KMS-11 (cell line): ENCODE measurements at regions not wholly inside any gene's neighbourhood (a gene's known extent, or its start where the extent isn't known, plus 50 kb on each side); places are given as distances from the start of the nearest gene placed in this dataset.

ENCODE experiments used
- H2AFZ ChIP-seq: fragments of 200-600 bp; sonication (generic); 2 replicates; pipeline ENCODE4 v1.6.1; 2016; ENCODE audit warnings: antibody characterized with exemption, mixed run types, low read depth
- H3K27ac ChIP-seq: fragments of 200-600 bp; sonication (generic); 2 replicates; pipeline ENCODE4 v1.6.1; 2016; ENCODE audit warnings: mild to moderate bottlenecking, mixed run types
- H3K27me3 ChIP-seq: fragments of 200-600 bp; sonication (generic); 2 replicates; pipeline ENCODE4 v1.6.1; 2017; ENCODE audit warnings: mild to moderate bottlenecking, low read depth, mixed run types, moderate library complexity; ENCODE audit not compliant: insufficient read depth
- H3K36me3 ChIP-seq: fragments of 200-600 bp; sonication (generic); 2 replicates; pipeline ENCODE4 v1.6.1; 2017; ENCODE audit warnings: mild to moderate bottlenecking, mixed run types; ENCODE audit not compliant: insufficient read depth
- H3K4me1 ChIP-seq: fragments of 200-600 bp; sonication (generic); 2 replicates; pipeline ENCODE4 v1.6.1; 2016; ENCODE audit warnings: mild to moderate bottlenecking, low read depth, mixed run types; ENCODE audit not compliant: poor library complexity, severe bottlenecking
- H3K4me2 ChIP-seq: fragments of 200-600 bp; sonication (generic); 2 replicates; pipeline ENCODE4 v1.7.0; 2016; ENCODE audit warnings: mild to moderate bottlenecking, mixed run types
- H3K4me3 ChIP-seq: fragments of 200-600 bp; sonication (generic); IDR thresholded peaks from 2 replicates; pipeline ENCODE4 v1.6.1; 2017; ENCODE audit warnings: low read depth, low read length, mixed read lengths; ENCODE audit not compliant: insufficient read depth
- H3K79me2 ChIP-seq: fragments of 200-600 bp; sonication (generic); 2 replicates; pipeline ENCODE4 v1.6.1; 2016; ENCODE audit warnings: low read depth, mixed run types; ENCODE audit not compliant: insufficient read depth
- H3K9ac ChIP-seq: fragments of 200-600 bp; sonication (generic); 2 replicates; pipeline ENCODE4 v1.6.1; 2016; ENCODE audit warnings: mild to moderate bottlenecking, mixed run types
- H4K20me1 ChIP-seq: fragments of 200-600 bp; sonication (generic); 2 replicates; pipeline ENCODE4 v1.6.1; 2016; ENCODE audit warnings: mild to moderate bottlenecking, mixed run types; ENCODE audit not compliant: insufficient read depth
- TF ChIP-seq, protein P1 (sequence below): fragments of 200-600 bp; sonication (generic); conservative IDR thresholded peaks from 2 replicates; pipeline ENCODE4 v1.6.1; 2017; ENCODE audit warnings: low read depth, mild to moderate bottlenecking, antibody characterized with exemption, low read length, moderate library complexity, mixed read lengths

DNA sequence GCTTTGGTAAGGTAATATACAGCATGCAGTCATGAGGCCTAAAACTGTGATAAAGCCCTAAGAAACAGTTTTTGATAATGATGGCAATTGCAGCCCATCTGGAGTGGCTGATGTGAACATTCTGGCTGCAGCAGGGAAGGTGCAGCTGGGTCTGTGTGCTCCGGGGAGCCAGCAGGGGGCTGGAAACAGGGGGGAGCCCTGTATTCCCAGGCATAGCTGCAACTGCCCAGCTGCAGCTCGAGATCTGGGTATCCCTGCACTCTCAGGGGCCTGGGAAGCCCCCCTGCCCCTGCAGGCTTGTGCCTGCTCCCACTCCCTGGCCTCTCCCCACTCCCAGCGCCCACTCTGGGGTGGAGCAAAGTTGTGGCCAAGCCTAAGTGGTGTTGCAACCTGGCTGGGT, 95.6 kb downstream of the RRAGB start:
- no peaks in the 10 kb centered on the region for H3K36me3 ChIP-seq
- H3K27me3 ChIP-seq = no peaks in the 10 kb centered on the region
- TF ChIP-seq, protein P1, sequence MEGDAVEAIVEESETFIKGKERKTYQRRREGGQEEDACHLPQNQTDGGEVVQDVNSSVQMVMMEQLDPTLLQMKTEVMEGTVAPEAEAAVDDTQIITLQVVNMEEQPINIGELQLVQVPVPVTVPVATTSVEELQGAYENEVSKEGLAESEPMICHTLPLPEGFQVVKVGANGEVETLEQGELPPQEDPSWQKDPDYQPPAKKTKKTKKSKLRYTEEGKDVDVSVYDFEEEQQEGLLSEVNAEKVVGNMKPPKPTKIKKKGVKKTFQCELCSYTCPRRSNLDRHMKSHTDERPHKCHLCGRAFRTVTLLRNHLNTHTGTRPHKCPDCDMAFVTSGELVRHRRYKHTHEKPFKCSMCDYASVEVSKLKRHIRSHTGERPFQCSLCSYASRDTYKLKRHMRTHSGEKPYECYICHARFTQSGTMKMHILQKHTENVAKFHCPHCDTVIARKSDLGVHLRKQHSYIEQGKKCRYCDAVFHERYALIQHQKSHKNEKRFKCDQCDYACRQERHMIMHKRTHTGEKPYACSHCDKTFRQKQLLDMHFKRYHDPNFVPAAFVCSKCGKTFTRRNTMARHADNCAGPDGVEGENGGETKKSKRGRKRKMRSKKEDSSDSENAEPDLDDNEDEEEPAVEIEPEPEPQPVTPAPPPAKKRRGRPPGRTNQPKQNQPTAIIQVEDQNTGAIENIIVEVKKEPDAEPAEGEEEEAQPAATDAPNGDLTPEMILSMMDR = no peak
- H3K4me3 ChIP-seq = no peak overlapping the region
- no peaks in the 10 kb centered on the region for H3K79me2 ChIP-seq
- H3K4me2 ChIP-seq = no peak overlapping the region
- H4K20me1 ChIP-seq = no peaks in the 10 kb centered on the region
- no peak overlapping the region for H3K27ac ChIP-seq
- H3K9ac ChIP-seq = no peak overlapping the region
- no peaks in the 10 kb centered on the region for H3K4me1 ChIP-seq
- H2AFZ ChIP-seq = no peak overlapping the region

DNA sequence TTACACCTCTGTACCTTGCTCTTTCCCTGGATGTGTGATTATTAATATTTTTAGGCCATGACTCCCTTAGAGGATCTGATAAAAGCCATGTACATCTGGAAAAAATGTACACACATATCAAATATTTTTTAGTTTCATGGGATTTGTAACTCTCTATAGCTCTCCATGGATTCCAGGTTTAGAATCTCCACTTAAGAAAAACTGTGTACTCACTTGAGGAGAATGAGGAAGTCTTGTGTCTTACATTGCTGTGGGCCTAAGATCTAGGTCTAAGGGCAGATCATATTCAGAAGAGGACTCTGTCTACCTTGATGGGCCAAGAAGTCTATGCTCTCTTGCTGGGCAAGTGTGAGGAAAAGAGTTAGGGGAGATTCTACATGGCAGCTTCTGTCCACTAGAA, 98.0 kb downstream of the RRAGB start:
- Histone ChIP-seq H3K36me3 (no peaks in the 10 kb centered on the region), H2AFZ (no peak overlapping the region), H3K9ac (no peak overlapping the region), H3K4me2 (no peak overlapping the region), H3K4me1 (no peaks in the 10 kb centered on the region), H3K4me3 (no peak overlapping the region), H4K20me1 (no peaks in the 10 kb centered on the region), H3K27ac (no peak overlapping the region), H3K79me2 (no peaks in the 10 kb centered on the region), H3K27me3 (no peaks in the 10 kb centered on the region)
- TF ChIP-seq, protein P1 = no peak

DNA sequence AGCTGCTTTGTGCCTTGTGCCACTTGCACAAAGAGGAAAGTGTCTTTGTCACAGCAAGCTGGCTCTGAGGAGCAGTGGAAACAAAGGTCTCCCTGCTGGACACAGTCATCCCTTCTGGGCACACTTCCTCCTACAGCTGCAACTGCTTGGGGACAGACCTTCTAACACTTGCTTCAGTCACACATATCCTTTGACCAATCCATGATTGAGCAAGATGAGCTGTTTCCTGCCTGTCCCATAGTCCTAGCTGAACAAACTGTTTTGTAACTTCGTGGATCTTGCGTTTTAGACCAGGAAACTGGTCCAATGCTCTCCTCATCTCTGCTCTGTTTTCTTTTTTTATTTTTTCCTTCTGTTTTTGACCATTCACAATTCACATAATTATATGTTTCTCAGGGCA, 98.5 kb downstream of the RRAGB start:
- no peak overlapping the region for H3K4me2 ChIP-seq
- H3K79me2 ChIP-seq = no peaks in the 10 kb centered on the region

DNA sequence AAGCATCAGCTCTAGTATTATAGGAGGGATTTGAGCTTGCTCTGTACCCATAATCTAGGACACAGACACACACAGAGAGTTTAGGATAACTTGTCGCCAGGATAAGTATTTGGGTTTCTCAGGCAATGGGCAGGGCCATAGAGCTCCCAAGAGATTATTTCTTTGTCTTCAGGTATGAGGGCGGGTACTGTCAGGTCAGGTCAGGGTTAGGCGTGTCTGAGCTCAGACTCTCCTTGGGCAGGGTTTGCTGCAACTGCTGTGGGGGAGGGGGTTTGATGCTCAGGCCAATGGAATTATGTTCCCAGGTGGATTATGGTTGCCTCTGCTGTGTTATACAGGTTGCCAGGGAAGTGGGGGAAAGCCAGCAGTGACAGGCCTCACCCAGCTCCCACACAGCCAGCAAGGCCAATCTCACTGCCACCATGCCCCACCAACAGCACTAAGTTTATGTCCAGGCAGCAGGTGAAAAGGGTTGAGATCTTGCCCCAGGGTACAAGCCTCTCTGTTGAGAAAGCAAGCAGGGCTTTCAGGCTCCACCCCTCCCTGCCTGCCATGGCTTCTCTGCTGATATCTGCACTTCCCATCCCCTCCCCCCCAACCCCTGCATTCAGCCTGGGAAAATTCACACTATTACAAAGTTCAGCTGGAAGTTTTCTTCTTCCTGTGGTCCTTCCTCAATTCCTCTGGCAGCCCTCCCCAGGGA, 101.3 kb downstream of the RRAGB start:
- TF ChIP-seq, protein P1 = no peak
- no peaks in the 10 kb centered on the region for H3K4me1 ChIP-seq

More for the DNA sequence above, 98.5 kb downstream of the RRAGB start:
- Histone ChIP-seq H3K4me1 (no peaks in the 10 kb centered on the region), H3K36me3 (no peaks in the 10 kb centered on the region), H3K4me3 (no peak overlapping the region), H4K20me1 (no peaks in the 10 kb centered on the region), H3K27ac (no peak overlapping the region), H2AFZ (no peak overlapping the region), H3K9ac (no peak overlapping the region), H3K27me3 (no peaks in the 10 kb centered on the region)
- TF ChIP-seq, protein P1 = no peak

More for the DNA sequence above, 101.3 kb downstream of the RRAGB start:
- H2AFZ ChIP-seq = no peak overlapping the region
- no peaks in the 10 kb centered on the region for H3K27me3 ChIP-seq
- H3K36me3 ChIP-seq = no peaks in the 10 kb centered on the region
- no peak overlapping the region for H3K9ac ChIP-seq
- H3K79me2 ChIP-seq = no peaks in the 10 kb centered on the region
- H3K4me2 ChIP-seq = no peak overlapping the region
- no peak overlapping the region for H3K4me3 ChIP-seq
- H3K27ac ChIP-seq = no peak overlapping the region
- no peaks in the 10 kb centered on the region for H4K20me1 ChIP-seq
